ENCODE measurements at regions not wholly inside any gene's neighbourhood (a gene's known extent, or its start where the extent isn't known, plus 50 kb on each side); places are given as distances from the start of the nearest gene placed in this dataset.

- H3K9ac ChIP-seq (ENCODE audit: low read depth in 2 of 2, low read length in 2 of 2): no peak overlapping the region
- no peak for TF ChIP-seq CTCF (IDR thresholded peaks at IDR 0.05)
- no peak overlapping the region for H3K4me3 ChIP-seq
- H3K9me3 ChIP-seq: no peaks in the 10 kb centered on the region
- no peak for DNase-seq
- no peaks in the 10 kb centered on the region for H3K36me3 ChIP-seq
- intact Hi-C loops (cut with DNase I): no loop called here
- H3K27me3 ChIP-seq: no peaks in the 10 kb centered on the region
- H3K27ac ChIP-seq: no peak overlapping the region
- H3K4me1 ChIP-seq: no peaks in the 10 kb centered on the region
Observed at GRCh38 chr14:84006643-84007155, 1523.2 kb upstream of the FLRT2 start.

GRCh38 chr14:84013424-84013823, 1516.5 kb upstream of the FLRT2 start:
- intact Hi-C loops (cut with DNase I): no loop called here
- H3K9ac ChIP-seq (ENCODE audit: low read depth in 2 of 2, low read length in 2 of 2): no peak overlapping the region
- DNase-seq: no peak

GRCh38 chr14:84017495-84017894, 1512.4 kb upstream of the FLRT2 start:
- no peak for TF ChIP-seq CTCF (IDR thresholded peaks at IDR 0.05)
- no peak overlapping the region for H3K9ac ChIP-seq (ENCODE audit: low read depth in 2 of 2, low read length in 2 of 2)
- intact Hi-C loops (cut with DNase I): no loop called here

More at GRCh38 chr14:84013424-84013823, 1516.5 kb upstream of the FLRT2 start:
- no peaks in the 10 kb centered on the region for H3K4me1 ChIP-seq
- no peaks in the 10 kb centered on the region for H3K9me3 ChIP-seq
- H3K27ac ChIP-seq: no peak overlapping the region
- H3K27me3 ChIP-seq: no peaks in the 10 kb centered on the region
- no peaks in the 10 kb centered on the region for H3K36me3 ChIP-seq
- TF ChIP-seq CTCF (IDR thresholded peaks at IDR 0.05): no peak
- no peak overlapping the region for H3K4me3 ChIP-seq

GRCh38 chr14:84021433-84021832, 1508.5 kb upstream of the FLRT2 start:
- Histone ChIP-seq H3K4me1 (no peaks in the 10 kb centered on the region), H3K9me3 (no peaks in the 10 kb centered on the region), H3K36me3 (no peaks in the 10 kb centered on the region), H3K27me3 (no peaks in the 10 kb centered on the region), H3K4me3 (no peak overlapping the region), H3K27ac (no peak overlapping the region), H3K9ac (ENCODE audit: low read depth in 2 of 2, low read length in 2 of 2) (no peak overlapping the region)
- no peak for TF ChIP-seq CTCF (IDR thresholded peaks at IDR 0.05)
- DNase-seq: no peak
- intact Hi-C loops (cut with DNase I): no loop called here

More at GRCh38 chr14:84017495-84017894, 1512.4 kb upstream of the FLRT2 start:
- no peaks in the 10 kb centered on the region for H3K4me1 ChIP-seq
- no peak overlapping the region for H3K27ac ChIP-seq
- H3K36me3 ChIP-seq: no peaks in the 10 kb centered on the region
- no peaks in the 10 kb centered on the region for H3K27me3 ChIP-seq
- DNase-seq: no peak
- no peaks in the 10 kb centered on the region for H3K9me3 ChIP-seq
- no peak overlapping the region for H3K4me3 ChIP-seq

GRCh38 chr14:84024231-84024820, 1505.6 kb upstream of the FLRT2 start:
- no peak for DNase-seq
- intact Hi-C loops (cut with DNase I): no loop called here
- no peak for TF ChIP-seq CTCF (IDR thresholded peaks at IDR 0.05)
- Histone ChIP-seq H3K9ac (ENCODE audit: low read depth in 2 of 2, low read length in 2 of 2) (no peak overlapping the region), H3K4me1 (no peaks in the 10 kb centered on the region), H3K27me3 (no peaks in the 10 kb centered on the region), H3K36me3 (no peaks in the 10 kb centered on the region), H3K4me3 (no peak overlapping the region), H3K27ac (no peak overlapping the region), H3K9me3 (no peaks in the 10 kb centered on the region)
